ENCODE measurements at regions not wholly inside any gene's neighbourhood (a gene's known extent, or its start where the extent isn't known, plus 50 kb on each side); places are given as distances from the start of the nearest gene placed in this dataset.

DNA sequence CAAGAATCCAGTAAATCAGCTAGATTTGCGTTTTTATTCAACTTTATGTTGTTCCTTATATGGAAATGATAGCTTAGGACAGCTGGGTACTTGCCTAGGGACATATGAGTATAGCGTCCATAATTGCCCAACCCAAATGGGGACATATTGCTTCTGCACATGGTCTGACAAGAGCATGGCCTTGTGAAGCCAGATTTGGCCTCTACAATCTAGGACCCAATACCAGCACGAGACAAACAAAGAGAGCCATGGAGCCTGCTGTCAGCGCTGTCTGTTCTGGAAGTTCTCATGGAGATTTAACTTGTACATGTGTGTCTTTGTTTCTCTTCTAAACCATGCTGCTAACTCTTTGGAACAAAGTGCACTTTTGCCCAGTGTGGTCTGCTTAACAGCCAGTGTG lies 240.0 kb upstream of the CAMK1G start:
- TF ChIP-seq TEAD4 (IDR thresholded peaks at IDR 0.05) (no peak), RAD21 (IDR thresholded peaks at IDR 0.05; ENCODE audit: low read depth) (no peak), TAF1 (IDR thresholded peaks at IDR 0.05; ENCODE audit: low read depth) (no peak), CEBPB (IDR thresholded peaks at IDR 0.05) (no peak), YY1 (IDR thresholded peaks at IDR 0.05; ENCODE audit: low read depth) (no peak), FOXM1 (IDR thresholded peaks at IDR 0.05; ENCODE audit: borderline replicate concordance, low read depth) (no peak), EP300 (IDR thresholded peaks at IDR 0.05; ENCODE audit: borderline replicate concordance) (no peak), ZBTB7A (IDR thresholded peaks at IDR 0.05; ENCODE audit: low read depth) (no peak)
- TF ChIP-seq, protein P1, sequence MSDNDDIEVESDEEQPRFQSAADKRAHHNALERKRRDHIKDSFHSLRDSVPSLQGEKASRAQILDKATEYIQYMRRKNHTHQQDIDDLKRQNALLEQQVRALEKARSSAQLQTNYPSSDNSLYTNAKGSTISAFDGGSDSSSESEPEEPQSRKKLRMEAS (IDR thresholded peaks at IDR 0.05), result no peak

Measured in Ishikawa (cell line).